Activated CD8-positive, alpha-beta memory T cell treated with anti-CD3 and anti-CD28 coated beads for 36 hours (primary cell): ENCODE measurements at regions not wholly inside any gene's neighbourhood (a gene's known extent, or its start where the extent isn't known, plus 50 kb on each side); places are given as distances from the start of the nearest gene placed in this dataset.
"Not testable (repeated sequence)": the region's sequence is repeated elsewhere in the genome, so short reads cannot be mapped to it uniquely, and the experiment has no call there.

Experiments used
- CTCF ChIA-PET: fragments of 350-600 bp; sonication (Branson Sonifier 250); formaldehyde crosslinking; loops from one replicate; lab custom pipeline; 2021; ENCODE audit warnings: antibody characterized with exemption; lab: Charles Lee
- POLR2A ChIA-PET: fragments of 350-600 bp; sonication (Branson Sonifier 250); formaldehyde crosslinking; loops from one replicate; lab custom pipeline; 2021; ENCODE audit warnings: antibody characterized with exemption; lab: Charles Lee

- CTCF ChIA-PET: no interaction called here
- POLR2A ChIA-PET: interaction anchor here (0.5 kb wide), 1 partner anchor 206 kb away, joined by 3 read pairs; no protein-coding TSS in a partner anchor
Measured at GRCh38 chr2:239596253-239596652, 195.4 kb upstream of the HDAC4 start.

- POLR2A ChIA-PET: interaction anchor here (0.5 kb wide), 1 partner anchor 207 kb away, joined by 3 read pairs; no protein-coding TSS in a partner anchor
- CTCF ChIA-PET: no interaction called here
Measured at GRCh38 chr2:239595726-239596125, 194.9 kb upstream of the HDAC4 start.

GRCh38 chr2:239594772-239595608 is 194.2 kb upstream of the HDAC4 start:
- CTCF ChIA-PET: no interaction called here
- POLR2A ChIA-PET: no interaction called here

DNA sequence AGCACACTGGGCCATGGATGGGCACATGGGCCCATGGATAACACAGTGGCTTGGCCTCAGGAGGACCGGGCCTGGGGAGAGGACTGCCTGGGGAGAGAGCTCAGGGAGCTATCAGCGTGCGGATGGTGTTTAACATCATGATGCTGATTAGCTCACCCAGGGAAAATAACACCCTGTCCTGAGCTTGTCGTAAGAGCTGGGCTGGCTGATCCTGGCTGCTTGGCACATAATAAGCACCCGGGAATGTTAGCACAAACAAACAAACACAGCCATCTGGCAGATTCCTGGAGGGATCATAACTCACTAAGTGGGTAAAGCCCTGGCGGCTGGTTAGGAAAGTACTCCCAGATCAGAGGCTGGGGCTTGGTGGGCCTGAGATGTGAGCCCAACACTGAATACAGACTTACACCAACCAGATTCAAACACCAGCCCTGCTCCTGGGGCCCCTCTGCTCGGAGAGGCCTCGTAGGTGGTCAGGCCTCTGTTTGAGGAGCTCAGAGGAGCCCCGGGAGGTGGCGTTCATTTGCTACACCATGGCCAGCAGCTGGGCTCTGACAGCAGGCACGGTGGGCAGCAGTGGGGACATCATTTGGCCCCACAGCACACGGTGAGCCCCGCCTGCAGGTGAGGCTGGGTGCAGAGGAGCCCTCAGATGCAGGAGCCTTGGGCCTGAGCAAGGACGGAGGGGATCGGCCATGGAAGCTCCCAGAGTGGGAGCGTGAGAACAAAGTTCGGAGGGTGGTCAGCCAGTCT is 193.4 kb upstream of the HDAC4 start:
- ChIA-PET POLR2A (no interaction called here), CTCF (no interaction called here)

DNA sequence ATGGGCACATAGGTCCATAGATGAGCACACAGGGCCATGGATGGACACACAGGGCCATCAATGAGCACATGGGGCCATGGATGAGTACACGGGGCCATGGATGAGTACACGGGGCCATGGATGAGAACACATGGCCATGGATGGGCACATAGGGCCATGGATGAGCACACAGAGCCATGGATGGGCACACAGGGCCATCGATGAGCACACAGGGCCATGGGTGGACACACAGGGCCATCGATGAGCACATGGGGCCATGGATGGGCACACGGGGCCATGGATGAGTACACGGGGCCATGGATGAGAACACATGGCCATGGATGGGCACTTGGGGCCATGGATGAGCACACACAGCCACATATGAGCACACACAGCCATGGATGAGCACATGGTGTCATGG is 192.6 kb upstream of the HDAC4 start:
- POLR2A ChIA-PET: no interaction called here

DNA sequence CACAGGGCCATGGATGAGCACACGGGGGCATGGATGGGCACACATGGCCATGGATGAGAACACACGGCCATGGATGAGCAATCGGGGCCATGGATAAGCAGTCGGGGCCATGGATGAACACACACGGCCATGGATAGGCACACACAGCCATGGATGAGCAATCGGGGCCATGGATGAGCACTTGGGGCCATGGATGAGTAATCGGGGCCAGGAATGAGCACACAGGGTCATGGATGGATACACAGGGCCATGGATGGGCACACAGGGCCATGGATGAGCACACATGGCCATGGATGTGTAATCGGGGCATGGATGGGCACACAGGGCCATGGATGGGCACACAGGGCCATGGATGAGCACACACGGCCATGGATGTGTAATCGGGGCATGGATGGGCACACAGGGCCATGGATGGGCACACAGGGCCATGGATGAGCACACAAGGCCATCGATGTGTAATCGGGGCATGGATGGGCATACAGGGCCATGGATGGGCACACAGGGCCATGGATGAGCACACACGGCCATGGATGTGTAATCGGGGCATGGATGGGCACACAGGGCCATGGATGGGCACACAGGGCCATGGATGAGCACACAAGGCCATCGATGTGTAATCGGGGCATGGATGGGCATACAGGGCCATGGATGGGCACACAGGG is 191.9 kb upstream of the HDAC4 start:
- CTCF ChIA-PET, POLR2A ChIA-PET: not testable (repeated sequence)

More for the DNA sequence above, 192.6 kb upstream of the HDAC4 start:
- CTCF ChIA-PET: no interaction called here

GRCh38 chr2:239590995-239591915 is 190.4 kb upstream of the HDAC4 start:
- CTCF ChIA-PET: no interaction called here
- POLR2A ChIA-PET: no interaction called here

DNA sequence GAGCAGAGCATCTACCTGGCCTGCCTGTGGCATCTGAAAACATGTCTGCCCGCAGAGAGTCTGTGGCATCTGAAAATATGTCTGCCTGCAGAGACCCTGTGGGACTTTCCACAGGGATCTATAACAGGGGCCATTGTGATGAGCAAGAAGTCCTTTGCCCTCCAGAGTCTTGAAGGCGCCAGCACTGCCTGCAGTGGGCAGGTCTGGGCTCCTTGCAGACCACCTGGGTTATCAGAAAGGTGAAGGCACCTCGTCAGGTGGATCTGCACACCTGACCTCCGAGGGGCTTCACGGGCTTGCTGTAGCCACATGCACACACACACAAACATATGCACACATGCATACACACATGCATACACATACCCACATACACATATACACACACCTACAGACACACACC is 189.5 kb upstream of the HDAC4 start:
- ChIA-PET CTCF (no interaction called here), POLR2A (no interaction called here)

DNA sequence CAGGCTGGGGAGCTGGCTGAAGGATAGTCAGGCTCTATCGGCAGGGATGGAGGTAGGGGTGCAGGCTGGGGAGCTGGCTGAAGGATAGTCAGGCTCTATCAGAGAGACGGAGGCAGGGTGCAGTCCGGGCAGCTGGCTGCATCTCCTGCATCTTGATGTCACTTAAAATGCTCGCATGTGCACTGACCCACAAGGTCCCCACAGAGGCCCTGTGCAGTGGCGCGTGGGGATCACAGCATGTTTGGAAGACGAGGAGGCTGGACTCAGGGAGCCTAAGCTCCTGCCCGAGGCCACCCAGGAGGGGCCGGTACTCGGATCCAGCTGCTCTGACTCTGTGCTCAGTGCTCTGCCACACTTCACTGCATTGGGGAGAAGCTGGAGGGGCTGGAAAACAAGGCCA is 189.0 kb upstream of the HDAC4 start:
- ChIA-PET CTCF (no interaction called here), POLR2A (no interaction called here)

GRCh38 chr2:239589270-239589825 is 188.5 kb upstream of the HDAC4 start:
- CTCF ChIA-PET: no interaction called here
- POLR2A ChIA-PET: no interaction called here

DNA sequence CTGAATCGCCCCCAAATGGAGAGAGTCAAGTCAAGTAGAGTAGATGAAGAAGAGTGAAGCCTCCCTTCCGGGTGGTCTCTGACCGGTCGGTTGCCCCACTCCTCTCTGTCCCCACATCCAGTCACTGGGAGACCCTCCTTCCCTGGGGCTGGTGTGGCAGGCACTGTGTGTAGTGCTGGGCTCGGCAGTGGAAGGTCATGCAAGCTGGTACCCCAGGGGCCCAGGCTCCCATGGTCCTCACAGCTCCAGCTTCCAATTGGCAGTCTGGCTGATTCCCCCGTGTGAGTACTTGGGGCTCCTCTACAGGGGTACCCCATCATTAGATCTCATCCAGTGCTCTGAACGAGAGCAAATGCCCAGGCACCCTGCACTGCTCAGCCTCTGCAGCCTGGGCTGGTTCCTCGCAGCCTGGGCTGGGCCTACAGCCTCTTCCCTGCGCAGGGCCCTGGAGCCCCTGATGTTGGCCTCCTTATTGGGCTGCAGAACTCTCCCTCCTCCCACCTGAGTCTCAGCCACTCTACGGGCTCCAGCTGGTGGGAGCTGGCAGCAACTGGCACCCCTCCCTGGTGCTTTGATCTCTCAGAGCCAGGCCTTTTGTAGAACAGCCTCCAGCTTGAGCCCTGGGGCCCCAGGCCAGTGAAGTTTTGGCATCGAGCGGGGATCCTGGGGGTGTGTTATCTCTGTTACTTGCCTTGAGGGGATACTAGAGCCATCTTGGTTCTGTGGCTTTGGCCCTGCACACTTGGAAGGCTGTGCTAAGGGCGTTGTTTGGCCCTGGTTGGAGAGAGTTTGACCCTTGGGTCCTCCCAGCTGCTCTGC is 187.8 kb upstream of the HDAC4 start:
- ChIA-PET POLR2A (no interaction called here), CTCF (no interaction called here)

- ChIA-PET CTCF (no interaction called here), POLR2A (no interaction called here)
Measured at GRCh38 chr2:239587841-239588240, 187.0 kb upstream of the HDAC4 start.

GRCh38 chr2:239587311-239587731 is 186.5 kb upstream of the HDAC4 start:
- ChIA-PET CTCF (no interaction called here), POLR2A (no interaction called here)

DNA sequence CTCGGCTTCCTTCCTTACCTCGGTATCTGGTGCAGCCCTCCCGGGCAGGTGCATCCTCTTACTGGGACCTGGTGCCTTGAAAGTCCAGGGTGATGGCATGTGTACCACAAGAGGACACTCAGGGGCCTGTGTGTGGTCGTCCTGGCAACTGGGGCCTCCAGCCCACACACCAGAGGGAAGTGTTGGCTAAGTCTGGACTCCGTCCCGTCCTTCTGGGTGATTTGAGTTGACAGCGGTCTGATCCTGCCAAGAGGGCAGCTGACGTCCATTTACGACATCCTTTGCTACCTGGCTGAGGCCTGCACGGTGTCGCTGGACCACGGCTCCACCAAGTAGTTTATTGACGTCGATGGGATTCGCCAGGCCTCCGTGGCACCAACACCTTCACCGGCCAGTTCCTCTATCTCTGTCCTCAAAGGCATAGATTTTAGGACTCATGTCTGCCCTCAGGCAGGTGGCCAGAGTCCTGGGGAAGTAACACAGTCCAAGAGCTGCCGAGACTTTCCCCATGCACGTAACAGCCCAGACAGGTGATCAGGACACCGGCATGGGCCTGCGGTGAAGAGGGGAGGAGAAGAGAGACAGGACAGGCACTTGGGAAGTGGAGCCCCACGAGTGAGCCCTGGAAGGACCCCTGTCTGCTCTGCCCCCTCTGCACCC is 186.0 kb upstream of the HDAC4 start:
- CTCF ChIA-PET: no interaction called here
- POLR2A ChIA-PET: no interaction called here

DNA sequence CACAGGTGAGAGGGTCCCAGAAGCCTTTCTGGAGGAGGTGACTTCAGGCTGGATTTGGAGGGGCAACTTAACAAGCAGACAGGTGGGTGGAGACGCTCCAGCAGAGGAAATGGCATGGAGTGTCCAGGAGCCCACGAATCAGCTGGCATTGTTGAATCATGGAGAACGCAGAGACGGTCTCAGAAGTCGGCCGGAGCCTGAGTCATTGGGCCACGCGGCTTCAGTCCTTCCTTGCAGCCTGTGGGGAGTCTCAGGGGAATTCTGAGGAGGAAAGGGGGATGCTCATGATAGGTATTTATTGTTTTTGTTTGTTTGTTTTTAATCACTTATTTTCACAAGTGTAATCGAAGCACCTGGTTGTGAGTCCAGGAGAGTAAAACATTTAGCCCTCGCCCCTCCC is 184.6 kb upstream of the HDAC4 start:
- CTCF ChIA-PET: no interaction called here
- POLR2A ChIA-PET: no interaction called here

DNA sequence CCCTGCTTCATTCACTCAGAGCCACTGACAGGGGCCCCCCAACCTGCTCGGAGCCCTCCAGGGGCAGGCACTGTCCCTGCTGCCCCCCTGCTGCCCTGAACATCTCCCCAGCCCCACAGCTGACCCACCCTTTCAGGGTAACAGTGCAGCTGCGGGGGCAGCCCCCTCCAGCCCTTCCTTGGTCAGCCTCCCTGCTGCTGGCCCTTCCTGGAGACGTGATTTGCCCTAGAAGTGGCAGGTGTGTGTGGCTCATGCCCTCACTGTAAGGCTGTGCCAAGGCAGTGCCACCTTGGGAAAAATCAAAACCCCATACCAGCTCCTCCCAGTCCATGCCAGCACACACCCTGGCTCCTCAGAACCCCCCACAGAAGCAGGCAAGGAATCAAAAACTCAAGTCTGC is 184.2 kb upstream of the HDAC4 start:
- ChIA-PET POLR2A (no interaction called here), CTCF (no interaction called here)
